GM19328 (cell line): ENCODE measurements at regions not wholly inside any gene's neighbourhood (a gene's known extent, or its start where the extent isn't known, plus 50 kb on each side); places are given as distances from the start of the nearest gene placed in this dataset.

Experiments used
- ATAC-seq: cut with Tn5 transposase; IDR thresholded peaks from one replicate; pipeline ENCODE4 v1.9.1; 2021; ENCODE audit warnings: mild to moderate bottlenecking, moderate library complexity; ENCODE audit not compliant: unreplicated experiment

DNA sequence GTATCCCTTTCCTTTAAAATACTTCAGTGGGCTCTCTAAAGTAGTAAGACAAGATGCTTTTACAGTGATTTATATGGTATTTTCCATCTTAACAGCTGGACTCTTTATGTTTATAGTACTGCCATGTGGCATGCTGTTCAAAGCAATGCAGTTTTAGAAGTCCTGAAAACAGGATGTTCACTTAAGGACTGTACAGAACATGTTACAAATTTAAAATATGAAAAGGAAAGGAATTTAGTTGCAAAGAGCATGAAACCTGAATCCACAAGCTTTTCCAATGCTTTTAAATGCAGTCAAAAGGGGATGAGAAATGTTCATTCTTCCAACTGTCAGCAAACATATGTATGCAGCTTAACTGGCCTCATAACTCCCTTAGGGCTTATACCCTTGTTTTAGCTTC lies 580.2 kb downstream of the EFNA5 start:
- no peak for ATAC-seq

DNA sequence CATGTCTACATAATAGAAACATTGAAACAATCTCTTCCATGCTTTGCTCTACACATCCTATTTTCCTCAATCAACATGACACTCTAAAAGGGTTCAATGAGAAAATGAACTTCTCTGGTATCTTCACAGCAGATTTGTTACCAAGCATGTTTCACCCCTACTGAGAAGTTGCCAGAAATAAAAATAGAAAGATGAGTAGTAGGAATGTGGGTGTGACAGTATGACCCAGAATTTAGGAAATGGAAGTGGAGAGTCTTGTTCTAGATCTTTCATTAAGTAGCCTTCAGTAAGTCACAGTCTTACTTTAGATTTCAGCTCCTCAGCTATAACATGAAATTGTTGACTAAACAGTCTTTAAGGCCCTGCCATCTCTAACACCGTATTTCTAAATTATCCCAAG lies 581.8 kb downstream of the EFNA5 start:
- no peak for ATAC-seq

DNA sequence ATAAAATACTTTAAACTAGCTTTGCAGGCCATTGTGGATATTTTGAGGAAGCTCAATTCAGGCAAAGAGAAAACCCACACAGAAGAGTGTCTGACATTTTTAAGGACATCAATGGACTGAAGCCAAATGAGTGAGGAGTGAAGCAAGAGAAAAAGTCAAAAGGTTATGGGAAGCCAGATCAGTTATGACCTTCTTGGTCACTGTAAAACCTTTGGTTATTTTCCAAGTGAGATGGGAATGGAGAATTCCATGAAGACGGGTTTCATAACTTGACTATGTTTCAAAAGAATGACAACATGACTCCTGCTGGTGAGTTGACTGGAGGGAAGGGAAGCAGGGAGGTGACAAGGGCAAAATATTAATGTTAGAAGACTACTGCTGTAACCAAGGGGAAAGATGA lies 585.2 kb downstream of the EFNA5 start:
- no peak for ATAC-seq

DNA sequence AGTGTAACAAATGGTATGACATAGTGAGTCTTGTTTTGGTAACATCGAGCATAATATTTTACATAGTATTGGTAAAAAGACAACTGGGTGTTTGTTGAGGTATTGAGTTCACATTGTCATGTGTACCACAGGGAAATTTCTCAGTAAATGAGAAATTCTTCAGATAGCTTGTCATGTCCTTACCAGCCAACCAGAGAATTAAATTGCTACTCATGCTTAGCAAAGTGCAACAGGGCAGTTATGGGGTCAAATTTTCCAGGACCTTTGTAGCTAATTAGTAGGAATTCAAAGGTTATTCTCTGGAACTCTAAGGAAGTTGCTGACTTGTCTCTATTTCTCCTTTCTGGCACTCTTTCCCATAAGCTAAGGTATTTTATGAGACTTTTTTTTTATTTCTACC lies 595.7 kb downstream of the EFNA5 start:
- no peak for ATAC-seq

DNA sequence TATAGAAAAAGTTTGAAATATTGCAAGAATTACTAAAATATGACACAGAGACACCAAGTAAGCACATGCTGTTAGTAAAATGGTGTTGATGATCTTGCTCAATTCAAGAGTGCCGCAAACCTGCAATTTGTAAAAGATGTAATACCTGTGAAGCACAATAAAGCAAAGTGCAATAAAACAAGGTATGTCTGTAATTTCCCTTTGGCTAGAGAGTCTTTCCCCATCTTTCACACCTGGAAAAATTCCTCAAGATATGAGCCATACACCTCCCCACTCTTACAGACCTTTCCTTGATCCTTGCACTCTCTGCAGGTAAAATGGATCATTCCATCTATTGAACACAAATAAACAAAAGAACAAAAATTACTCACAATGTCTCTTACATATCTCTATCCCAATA lies 597.8 kb downstream of the EFNA5 start:
- ATAC-seq: no peak

DNA sequence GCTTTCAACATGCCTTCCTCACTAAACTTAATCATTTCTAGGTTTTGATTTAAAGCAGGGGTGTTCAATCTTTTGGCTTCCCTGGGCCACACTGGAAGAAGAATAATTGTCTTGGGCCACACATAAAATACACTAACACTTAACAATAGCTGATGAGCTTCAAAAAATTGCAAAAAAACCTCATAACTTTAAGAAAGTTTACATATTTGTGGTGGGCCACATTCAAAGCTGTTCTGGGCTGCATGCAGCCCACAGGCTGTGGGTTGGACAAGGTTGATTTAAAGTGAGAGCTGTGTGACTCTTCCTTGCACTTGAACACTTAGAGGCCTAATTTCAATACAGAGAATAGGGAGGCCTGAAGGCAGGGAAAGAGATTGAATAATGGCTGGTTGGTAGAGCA lies 598.3 kb downstream of the EFNA5 start:
- ATAC-seq: no peak

DNA sequence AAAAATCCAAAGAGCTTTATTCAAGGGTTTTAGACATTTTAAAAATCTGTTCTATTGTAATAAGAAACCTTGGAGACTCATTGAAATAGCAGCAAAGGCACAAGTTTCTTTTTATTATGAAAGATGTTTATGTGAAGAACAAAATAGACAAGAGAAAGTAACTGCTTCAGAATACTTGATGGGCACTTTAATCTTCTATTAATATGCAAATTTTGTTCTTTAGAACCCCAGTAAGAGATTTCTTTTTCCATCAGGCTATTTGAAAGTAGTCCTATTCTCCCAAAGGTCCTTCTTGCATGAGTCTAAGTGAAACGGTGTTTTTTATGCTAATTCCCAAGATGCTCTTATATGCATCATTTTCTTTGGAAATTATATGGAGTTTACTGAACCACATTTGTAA lies 602.0 kb downstream of the EFNA5 start:
- ATAC-seq: no peak

DNA sequence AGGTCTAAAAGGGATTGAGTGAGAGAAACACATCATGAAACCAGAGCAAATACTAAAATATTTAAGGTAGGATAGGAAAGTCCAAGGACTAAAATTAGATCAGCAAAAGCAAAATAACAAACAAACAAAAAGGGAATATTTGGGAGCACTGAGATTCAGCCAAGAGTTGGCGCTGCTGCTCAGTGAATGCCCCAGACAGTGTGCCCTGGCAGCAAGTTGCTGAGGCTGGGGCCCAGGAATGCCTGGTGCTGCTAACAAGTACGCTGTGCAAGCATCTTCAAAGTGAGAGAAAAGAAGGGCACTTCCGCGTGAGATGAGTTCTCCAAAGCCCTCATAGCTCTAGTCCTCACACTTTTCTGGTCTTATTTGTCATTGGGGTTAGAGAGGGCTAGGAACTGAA lies 603.3 kb downstream of the EFNA5 start:
- no peak for ATAC-seq

DNA sequence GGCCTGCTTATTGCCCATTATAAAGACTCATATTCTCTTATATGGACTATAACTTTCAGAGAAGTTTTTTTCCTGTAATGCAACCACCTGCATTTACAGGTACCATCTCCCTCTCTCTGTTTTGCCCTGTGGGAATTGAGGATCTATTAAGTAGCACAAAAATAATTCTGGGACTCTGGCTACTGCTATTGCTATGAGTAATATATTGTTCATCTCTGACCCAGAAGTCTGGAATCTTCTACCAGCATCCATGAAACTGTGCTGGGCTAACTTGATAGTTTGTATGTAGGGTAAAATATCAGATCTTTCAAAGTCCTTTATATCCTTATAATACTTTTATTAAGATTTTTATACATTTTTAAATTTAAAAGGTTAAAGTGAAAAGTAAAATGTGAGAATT lies 607.2 kb downstream of the EFNA5 start:
- no peak for ATAC-seq

DNA sequence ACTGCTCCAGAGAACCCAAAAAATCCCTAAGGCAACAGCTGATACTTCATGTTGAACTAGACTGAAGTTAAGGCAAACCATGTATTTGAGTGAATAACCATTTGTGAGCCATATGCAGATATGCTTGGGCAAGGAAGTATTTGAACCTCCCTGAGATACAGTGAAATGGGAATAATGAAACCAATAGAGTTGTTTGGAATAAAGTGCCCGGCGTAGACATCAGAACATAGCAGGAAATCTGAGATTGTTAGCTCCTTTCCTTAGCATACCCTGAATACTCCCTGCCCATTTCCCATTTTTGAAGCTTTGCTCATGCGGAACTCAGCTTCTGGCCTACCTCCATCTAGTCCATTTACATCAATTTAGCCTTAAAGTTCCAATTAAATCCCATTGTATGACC lies 611.9 kb downstream of the EFNA5 start:
- ATAC-seq: no peak

DNA sequence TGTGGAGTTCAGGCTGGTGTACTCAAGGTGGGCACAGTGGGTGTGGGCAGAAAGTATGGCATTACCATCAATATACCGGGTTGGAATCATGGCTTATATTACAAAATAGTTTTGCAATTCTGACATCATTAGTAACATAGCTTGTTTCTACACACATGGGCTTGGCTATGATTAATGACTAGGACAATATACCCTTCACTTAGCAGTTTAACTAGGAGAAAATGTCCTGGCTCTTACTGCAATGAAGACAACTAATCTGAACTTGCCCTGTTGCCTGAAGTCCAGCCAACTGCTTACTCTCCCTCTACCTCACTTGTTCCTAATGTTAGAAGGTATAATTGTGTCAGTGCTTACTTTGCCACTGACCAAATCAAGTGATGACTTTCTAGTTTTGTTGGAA lies 612.5 kb downstream of the EFNA5 start:
- ATAC-seq: no peak

DNA sequence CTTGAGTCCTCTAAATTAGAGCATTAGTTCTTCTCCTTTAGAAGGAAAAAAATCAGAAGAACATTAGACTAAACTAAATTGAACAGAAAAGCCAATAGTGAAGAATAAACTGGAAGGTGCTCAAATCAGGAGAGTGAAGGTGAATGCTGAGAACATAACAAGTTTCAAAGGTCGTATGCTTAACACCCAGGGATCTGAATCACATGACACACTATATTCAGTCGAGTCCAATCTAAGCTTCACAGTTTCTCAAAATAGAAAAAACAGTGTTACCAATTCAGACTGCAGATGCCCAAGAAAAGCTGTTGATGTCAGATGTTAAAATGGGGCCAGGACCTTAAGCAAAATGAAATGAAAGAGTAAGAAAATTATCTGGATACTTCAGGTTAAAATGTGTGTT lies 614.5 kb downstream of the EFNA5 start:
- no peak for ATAC-seq

DNA sequence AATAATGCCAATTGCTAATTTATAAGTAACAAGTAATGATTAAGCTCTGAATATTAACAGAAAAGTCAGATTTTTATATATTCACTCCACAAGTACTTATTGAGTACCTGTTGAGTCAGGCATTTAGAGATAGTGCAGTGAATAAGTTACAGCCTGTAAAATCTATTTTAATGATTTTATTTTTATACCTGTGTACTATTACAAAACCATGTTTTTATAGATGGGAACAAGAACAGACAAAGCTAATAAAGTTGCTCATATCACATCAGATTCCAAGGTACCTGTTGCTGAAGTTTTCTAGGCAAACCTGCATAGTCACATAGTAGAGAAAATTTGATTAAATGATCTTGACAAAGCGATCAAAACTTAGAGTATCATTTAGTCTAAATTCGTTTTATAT lies 623.7 kb downstream of the EFNA5 start:
- ATAC-seq: no peak

DNA sequence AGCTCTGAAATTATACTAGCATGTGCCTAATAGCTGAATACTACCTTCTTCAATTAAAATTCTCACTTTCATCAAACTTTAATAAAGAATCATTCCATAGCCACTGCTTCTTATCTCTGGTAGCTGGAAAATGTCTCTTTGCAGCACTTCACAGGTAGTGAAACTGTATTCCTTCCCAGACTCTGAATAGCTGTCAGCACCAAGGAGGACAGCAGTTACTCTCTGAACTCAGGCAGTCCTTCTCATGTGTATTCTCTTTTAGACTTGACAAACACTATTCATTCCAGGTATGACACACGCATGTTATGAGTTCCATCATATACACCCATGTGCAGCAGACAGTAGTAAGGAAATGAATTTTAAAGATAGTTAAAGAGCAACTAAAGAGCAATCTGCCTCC lies 627.1 kb downstream of the EFNA5 start:
- ATAC-seq: no peak

DNA sequence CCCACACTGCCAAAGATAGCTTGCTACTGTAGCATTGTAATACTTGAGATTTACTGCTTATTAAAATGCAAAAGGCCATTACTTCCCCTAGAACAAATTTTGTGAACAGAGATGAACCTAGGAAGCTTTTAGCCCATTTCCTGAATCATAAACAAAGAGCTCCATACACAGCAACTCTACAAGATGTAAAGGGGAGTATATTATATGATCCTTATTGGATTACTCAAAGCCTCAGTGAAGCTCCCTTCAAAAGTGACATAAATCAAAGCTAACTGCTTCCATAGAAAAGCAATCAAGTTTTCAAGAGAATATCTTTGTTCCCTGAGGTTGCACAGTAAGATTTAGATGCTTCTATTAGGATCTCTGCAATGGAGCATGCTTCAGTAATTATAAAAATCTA lies 629.8 kb downstream of the EFNA5 start:
- ATAC-seq: no peak

DNA sequence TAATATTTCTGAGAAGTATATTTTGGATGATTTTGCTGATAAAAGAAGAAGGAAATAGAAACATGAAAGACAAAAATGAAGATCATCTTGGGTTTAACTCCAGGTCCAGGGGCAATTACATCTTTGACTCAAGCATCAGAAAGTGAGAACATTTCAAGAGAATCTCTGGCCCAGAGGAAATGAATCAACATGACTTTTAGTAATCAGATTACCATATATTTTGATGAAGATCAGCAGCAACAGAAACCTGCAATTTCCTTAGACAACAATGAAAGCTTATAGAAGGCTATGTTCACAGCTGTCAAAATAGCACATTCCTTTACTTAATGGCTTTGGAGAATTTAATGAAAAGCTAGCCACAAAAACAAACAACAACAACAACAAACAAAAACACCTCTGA lies 638.1 kb downstream of the EFNA5 start:
- no peak for ATAC-seq

DNA sequence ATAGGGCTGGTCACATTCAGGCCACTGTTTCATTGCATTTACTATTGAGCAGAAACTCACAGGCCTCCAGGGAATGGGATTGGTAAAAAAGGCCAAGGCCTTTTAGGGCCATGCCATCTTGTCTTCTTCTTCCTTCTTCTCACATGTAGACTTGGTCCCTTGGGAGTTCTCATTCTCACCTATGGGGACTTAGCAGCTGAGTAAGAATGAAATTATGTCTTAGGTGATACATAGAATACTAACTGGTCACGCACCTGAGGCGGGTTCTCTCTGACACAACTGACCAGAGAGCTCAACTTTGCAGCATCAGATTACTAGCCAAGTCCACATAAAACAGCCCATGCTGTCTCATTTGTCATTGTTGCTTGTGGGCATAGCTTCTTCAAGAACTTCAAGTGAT lies 641.8 kb downstream of the EFNA5 start:
- no peak for ATAC-seq

DNA sequence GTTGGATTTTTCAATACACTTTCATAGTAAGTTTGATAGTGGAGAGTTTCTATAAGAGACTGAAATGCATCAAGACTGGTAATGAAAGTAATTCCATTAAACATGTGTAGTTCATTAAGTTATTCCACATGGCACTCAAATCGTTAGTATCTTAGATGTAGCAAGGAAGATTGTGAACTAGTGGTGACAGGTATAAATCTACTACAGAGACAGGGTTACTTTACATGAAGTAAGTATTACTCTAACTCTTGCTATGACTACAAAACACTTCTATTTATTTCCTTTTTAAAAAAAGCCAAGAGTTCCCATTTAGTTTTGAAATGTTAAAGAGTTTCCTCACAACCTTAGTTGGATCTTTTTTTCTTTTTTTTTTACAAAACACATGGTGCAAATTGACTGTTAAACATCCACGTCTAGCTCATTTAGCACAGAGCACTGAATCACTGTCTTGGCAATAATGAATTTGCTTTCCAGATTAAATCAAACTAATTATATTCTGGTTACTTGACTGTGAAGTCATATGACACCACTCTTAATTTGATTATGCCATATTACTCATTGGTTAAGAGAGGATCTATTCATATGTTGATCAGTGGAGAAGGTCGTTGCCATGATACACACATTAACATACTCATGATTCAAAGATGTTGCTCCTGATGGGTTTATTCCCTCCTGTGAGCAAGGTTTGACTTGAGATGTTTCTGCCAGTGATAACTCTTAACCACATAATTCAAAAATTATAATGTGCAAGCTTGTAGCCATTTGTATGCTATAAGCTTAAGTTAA lies 644.8 kb downstream of the EFNA5 start:
- no peak for ATAC-seq

DNA sequence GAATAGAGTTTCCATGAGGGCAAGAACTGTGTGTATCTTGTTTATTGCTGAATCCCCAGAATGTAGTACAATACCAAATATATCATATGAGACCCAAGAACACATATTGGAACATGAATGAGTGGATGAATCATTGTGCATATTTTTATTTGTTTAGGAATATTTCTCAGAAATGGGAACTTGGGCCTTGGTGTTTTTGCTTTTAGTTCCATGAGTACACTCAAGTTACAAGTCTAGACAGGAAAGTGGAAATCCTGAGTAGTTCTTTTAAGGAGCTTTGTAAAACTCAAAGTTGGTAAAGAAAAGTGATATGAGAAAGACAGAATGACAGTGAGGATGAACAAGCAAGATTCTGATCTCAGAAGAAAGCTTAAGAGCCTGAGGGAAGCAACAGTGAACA lies 647.0 kb downstream of the EFNA5 start:
- no peak for ATAC-seq

DNA sequence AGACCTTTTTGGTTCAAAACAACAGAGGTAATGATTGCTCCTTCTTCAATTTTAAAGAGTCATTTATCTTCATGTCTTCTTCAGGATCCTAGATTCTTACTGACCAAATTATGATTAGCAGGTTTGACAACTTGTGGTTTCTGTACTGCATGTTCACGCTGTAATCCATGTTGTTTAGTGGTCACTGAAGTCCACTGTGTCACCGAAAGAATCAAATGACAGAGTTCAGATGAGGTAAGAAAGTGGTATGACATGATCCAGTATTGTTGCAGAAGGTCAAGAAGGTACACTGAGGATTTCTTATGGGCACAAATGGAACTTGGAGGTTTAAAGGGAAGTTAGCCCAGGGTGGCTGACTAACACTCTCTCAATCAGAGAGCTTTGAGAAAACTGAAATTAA lies 649.2 kb downstream of the EFNA5 start:
- ATAC-seq: no peak

DNA sequence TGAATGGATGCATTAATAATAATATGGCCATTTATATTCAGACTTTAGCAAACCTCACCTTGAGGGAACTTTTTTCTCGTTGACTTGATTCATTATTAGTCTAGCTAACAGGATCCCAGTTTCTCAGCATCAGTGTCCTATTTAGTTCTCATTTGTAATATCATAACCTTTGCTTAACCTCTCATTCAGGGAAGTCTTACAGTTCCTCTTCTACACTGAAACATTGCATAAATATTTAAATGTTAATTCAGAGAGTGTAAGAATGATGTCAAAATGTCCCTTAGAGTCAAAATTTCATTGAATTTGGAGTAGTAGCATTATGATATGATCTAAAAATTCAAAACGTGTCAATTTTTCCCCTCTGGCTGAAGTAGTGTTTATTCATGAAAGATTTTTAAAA lies 650.1 kb downstream of the EFNA5 start:
- ATAC-seq: no peak

DNA sequence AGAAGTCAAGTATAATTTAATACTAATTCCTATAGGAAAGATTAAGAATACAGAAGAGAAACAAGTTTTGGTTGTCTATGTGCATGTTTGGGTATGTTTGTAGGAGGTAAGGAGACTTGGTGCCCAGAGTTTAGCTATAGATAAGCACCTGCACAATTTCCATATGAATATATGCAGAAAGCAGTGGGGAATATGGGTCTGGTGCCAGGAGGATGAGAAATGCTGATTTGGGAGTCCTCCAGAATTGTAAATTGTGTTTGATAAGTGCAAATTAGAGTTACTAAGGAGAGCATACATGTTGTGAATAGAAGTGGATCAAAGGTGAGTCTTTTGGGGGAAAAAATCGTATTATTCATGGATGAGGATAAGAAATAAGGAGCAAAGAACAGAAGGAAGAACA lies 653.1 kb downstream of the EFNA5 start:
- no peak for ATAC-seq

DNA sequence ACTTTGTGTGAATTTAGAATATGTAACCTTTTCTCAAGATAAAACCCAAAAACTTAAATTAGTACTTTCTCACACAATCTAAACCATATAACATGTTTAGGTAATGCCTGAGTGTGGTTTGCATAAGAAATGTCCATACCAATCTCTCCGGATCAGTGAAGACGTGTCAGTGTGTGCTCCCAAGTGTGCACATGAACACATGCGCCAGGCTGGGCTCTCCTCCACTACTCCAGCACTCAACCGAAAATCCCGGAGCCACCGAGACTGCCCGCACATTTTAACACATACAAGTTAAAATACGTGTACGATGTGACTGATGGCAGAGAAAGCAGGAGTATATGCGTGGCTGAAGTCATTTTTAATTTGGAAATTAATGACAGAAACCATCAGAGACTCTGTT lies 658.4 kb downstream of the EFNA5 start:
- no peak for ATAC-seq
